Right hindlimb (tissue), 1 donor: ENCODE measurements at regions not wholly inside any gene's neighbourhood (a gene's known extent, or its start where the extent isn't known, plus 50 kb on each side); places are given as distances from the start of the nearest gene placed in this dataset.

Experiments used
- DNase-seq: peaks from one replicate; pipeline ENCODE4 v3.0.0-alpha.2; 2018

- DNase-seq = no peak
These were observed 50.0 kb upstream of the LYVE1 start for GRCh38 chr11:10618490-10618889.
